PC-3 (cell line): ENCODE measurements at regions not wholly inside any gene's neighbourhood (a gene's known extent, or its start where the extent isn't known, plus 50 kb on each side); places are given as distances from the start of the nearest gene placed in this dataset.

ENCODE experiments used
- ATAC-seq: fragments of 200-7000 bp; cut with Tn5 transposase; 2 replicates; pipeline ENCODE4 v1.9.1; 2020; ENCODE audit warnings: mild to moderate bottlenecking, moderate library complexity
- BruUV-seq: library from RNA; stranded (reverse); fragments of 400-500 nt; replicated peaks from 2 replicates; lab custom pipeline; 2021; lab: Mats Ljungman, UMichigan
- CTCF ChIA-PET: fragments of 300-600 bp; sonication (Branson Sonifier 250); formaldehyde crosslinking; loops from one replicate; lab custom pipeline; 2022; ENCODE audit warnings: antibody characterized with exemption; lab: Charles Lee
- POLR2A ChIA-PET: fragments of 300-600 bp; sonication (Branson Sonifier 250); formaldehyde crosslinking; loops from one replicate; lab custom pipeline; 2022; ENCODE audit warnings: antibody characterized with exemption; ENCODE audit not compliant: unreplicated experiment; lab: Charles Lee
- DNase-seq: peaks from one replicate; pipeline ENCODE4 v3.0.0-alpha.2; 2015
- H2AFZ ChIP-seq: fragments of 300-600 bp; sonication (generic); 2 replicates; pipeline ENCODE4 v1.6.0; 2016; ENCODE audit warnings: antibody characterized with exemption, low read length
- H3F3A ChIP-seq: fragments of 300-600 bp; sonication (generic); one replicate; pipeline ENCODE4 v1.6.0; 2017; ENCODE audit warnings: antibody characterized with exemption, low read length, control low read depth, mild to moderate bottlenecking; ENCODE audit not compliant: unreplicated experiment
- H3K27ac ChIP-seq: fragments of 300-600 bp; sonication (generic); 2 replicates; pipeline ENCODE4 v1.5.1; 2016; ENCODE audit warnings: mild to moderate bottlenecking, low read length
- H3K27me3 ChIP-seq: fragments of 300-600 bp; sonication (generic); 2 replicates; pipeline ENCODE4 v1.6.1; 2016; ENCODE audit warnings: low read length, mixed read lengths
- H3K36me3 ChIP-seq: fragments of 300-600 bp; sonication (generic); 2 replicates; pipeline ENCODE4 v1.6.1; 2016; ENCODE audit warnings: low read depth, mixed run types, low read length, mixed read lengths
- H3K4me1 ChIP-seq: fragments of 300-600 bp; sonication (generic); 2 replicates; pipeline ENCODE4 v1.5.1; 2016; ENCODE audit warnings: low read length; ENCODE audit not compliant: insufficient read depth
- H3K4me2 ChIP-seq: fragments of 300-600 bp; sonication (generic); 2 replicates; pipeline ENCODE4 v1.6.0; 2016; ENCODE audit warnings: low read length
- H3K4me3 ChIP-seq: fragments of 300-600 bp; sonication (generic); 2 replicates; pipeline ENCODE4 v1.5.1; 2016; ENCODE audit warnings: mild to moderate bottlenecking, low read length, mixed read lengths
- H3K79me2 ChIP-seq: fragments of 300-600 bp; sonication (generic); 2 replicates; pipeline ENCODE4 v1.6.1; 2017; ENCODE audit warnings: low read length, mixed read lengths
- H3K9ac ChIP-seq: fragments of 300-600 bp; sonication (generic); 2 replicates; pipeline ENCODE4 v1.6.0; 2016; ENCODE audit warnings: mild to moderate bottlenecking, low read length
- H3K9me2 ChIP-seq: fragments of 300-600 bp; sonication (generic); replicated peaks from 2 replicates; pipeline ENCODE4 v1.6.1; 2016; ENCODE audit warnings: mixed run types, low read length, mixed read lengths
- H3K9me3 ChIP-seq: fragments of 300-600 bp; sonication (generic); 2 replicates; pipeline ENCODE4 v1.6.1; 2016; ENCODE audit warnings: low read length, mixed read lengths
- H4K20me1 ChIP-seq: fragments of 300-600 bp; sonication (generic); 2 replicates; pipeline ENCODE4 v1.6.1; 2016; ENCODE audit warnings: low read length, mixed read lengths
- EZH2 ChIP-seq: fragments of 300-600 bp; sonication (generic); IDR thresholded peaks from one replicate; pipeline ENCODE4 v1.6.1; 2017; ENCODE audit warnings: antibody characterized with exemption, mild to moderate bottlenecking, low read length; ENCODE audit not compliant: unreplicated experiment
- EZH2phosphoT487 ChIP-seq: fragments of 300-600 bp; sonication (generic); IDR thresholded peaks from 2 replicates; pipeline ENCODE4 v1.6.1; 2018; ENCODE audit warnings: mild to moderate bottlenecking, antibody characterized with exemption, low read length, borderline replicate concordance
- intact Hi-C: fragments of 100-400 bp; cut with micrococcal nuclease; formaldehyde crosslinking; loops from 2 replicates; pipeline ENCODE4 v1.9.0; 2023
- TF ChIP-seq, protein P1 (sequence below): fragments of 300-600 bp; sonication (generic); conservative IDR thresholded peaks from 2 replicates; pipeline ENCODE4 v1.5.1; 2017; ENCODE audit warnings: antibody characterized with exemption, low read depth, mild to moderate bottlenecking, low read length

GRCh38 chr5:93179466-93179865 is 401.6 kb downstream of the NR2F1-AS1 start:
- H3K4me3 ChIP-seq, result no peak overlapping the region
- TF ChIP-seq EZH2 (no peak), EZH2phosphoT487 (no peak)
- TF ChIP-seq, protein P1, sequence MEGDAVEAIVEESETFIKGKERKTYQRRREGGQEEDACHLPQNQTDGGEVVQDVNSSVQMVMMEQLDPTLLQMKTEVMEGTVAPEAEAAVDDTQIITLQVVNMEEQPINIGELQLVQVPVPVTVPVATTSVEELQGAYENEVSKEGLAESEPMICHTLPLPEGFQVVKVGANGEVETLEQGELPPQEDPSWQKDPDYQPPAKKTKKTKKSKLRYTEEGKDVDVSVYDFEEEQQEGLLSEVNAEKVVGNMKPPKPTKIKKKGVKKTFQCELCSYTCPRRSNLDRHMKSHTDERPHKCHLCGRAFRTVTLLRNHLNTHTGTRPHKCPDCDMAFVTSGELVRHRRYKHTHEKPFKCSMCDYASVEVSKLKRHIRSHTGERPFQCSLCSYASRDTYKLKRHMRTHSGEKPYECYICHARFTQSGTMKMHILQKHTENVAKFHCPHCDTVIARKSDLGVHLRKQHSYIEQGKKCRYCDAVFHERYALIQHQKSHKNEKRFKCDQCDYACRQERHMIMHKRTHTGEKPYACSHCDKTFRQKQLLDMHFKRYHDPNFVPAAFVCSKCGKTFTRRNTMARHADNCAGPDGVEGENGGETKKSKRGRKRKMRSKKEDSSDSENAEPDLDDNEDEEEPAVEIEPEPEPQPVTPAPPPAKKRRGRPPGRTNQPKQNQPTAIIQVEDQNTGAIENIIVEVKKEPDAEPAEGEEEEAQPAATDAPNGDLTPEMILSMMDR, result no peak
- no peaks in the 10 kb centered on the region for H3K27me3 ChIP-seq
- BruUV-seq, result no TSS peak
- H3K9me3 ChIP-seq, result no peaks in the 10 kb centered on the region
- no peaks in the 10 kb centered on the region for H4K20me1 ChIP-seq
- intact Hi-C loops, result no loop called here
- no peaks in the 10 kb centered on the region for H3K79me2 ChIP-seq
- H3K4me1 ChIP-seq, result no peaks in the 10 kb centered on the region
- CTCF ChIA-PET, result no interaction called here
- ATAC-seq (no peak), DNase-seq (no peak)
- no peak overlapping the region for H3K4me2 ChIP-seq
- H3K27ac ChIP-seq, result no peak overlapping the region
- POLR2A ChIA-PET, result no interaction called here
- no peaks in the 10 kb centered on the region for H3K36me3 ChIP-seq
- H3K9me2 ChIP-seq, result no peaks in the 10 kb centered on the region
- no peaks in the 10 kb centered on the region for H3F3A ChIP-seq
- H2AFZ ChIP-seq, result no peak overlapping the region
- H3K9ac ChIP-seq, result no peak overlapping the region

- H3F3A ChIP-seq, result no peaks in the 10 kb centered on the region
- no peaks in the 10 kb centered on the region for H3K36me3 ChIP-seq
- H4K20me1 ChIP-seq, result no peaks in the 10 kb centered on the region
- H3K4me2 ChIP-seq, result no peak overlapping the region
- H3K9me2 ChIP-seq, result no peaks in the 10 kb centered on the region
- H3K4me1 ChIP-seq, result no peaks in the 10 kb centered on the region
- BruUV-seq, result no TSS peak
- H3K79me2 ChIP-seq, result no peaks in the 10 kb centered on the region
- no peaks in the 10 kb centered on the region for H3K9me3 ChIP-seq
- H3K27ac ChIP-seq, result no peak overlapping the region
- ATAC-seq (peak; percentile 56), DNase-seq (no peak)
- intact Hi-C loops, result no loop called here
- H3K9ac ChIP-seq, result no peak overlapping the region
- TF ChIP-seq EZH2phosphoT487 (no peak), EZH2 (no peak)
- TF ChIP-seq, protein P1, result no peak
- ChIA-PET POLR2A (no interaction called here), CTCF (no interaction called here)
- no peak overlapping the region for H3K4me3 ChIP-seq
- H3K27me3 ChIP-seq, result no peaks in the 10 kb centered on the region
- H2AFZ ChIP-seq, result no peak overlapping the region
Measured at GRCh38 chr5:93174930-93175329, 406.1 kb downstream of the NR2F1-AS1 start.

DNA sequence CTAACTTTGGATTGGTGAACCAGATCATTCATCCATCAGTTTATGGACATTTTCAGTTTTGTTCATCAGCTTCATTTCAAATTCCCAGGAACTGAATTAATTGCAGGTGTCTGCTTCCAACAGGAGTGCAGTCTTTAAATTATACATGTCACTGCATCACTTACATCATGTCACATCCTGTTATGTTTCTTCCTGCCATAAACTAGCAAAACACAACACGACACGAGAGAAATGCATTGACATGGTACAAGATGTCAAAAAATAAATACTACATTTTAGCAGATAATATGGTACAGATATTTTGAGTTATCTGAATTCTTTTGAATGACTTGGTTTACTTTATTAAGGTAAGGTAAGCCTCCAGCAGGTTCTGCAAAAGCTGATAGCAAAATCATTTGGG is 415.5 kb downstream of the NR2F1-AS1 start:
- no peaks in the 10 kb centered on the region for H3K36me3 ChIP-seq
- H3K27me3 ChIP-seq, result no peaks in the 10 kb centered on the region
- H4K20me1 ChIP-seq, result no peaks in the 10 kb centered on the region
- no peaks in the 10 kb centered on the region for H3K9me2 ChIP-seq
- H3K4me2 ChIP-seq, result no peak overlapping the region
- H3K27ac ChIP-seq, result no peak overlapping the region
- ChIA-PET POLR2A (no interaction called here), CTCF (no interaction called here)
- H2AFZ ChIP-seq, result no peak overlapping the region
- no peaks in the 10 kb centered on the region for H3K79me2 ChIP-seq
- DNase-seq, result no peak
- no peaks in the 10 kb centered on the region for H3K9me3 ChIP-seq
- peaks cover 25% of the 10 kb centered on the region for H3F3A ChIP-seq
- peaks cover 50% of the 10 kb centered on the region for H3K4me1 ChIP-seq
- H3K9ac ChIP-seq, result no peak overlapping the region
- ATAC-seq, result no peak
- intact Hi-C loops, result no loop called here
- no peak overlapping the region for H3K4me3 ChIP-seq
- BruUV-seq, result no TSS peak
- TF ChIP-seq EZH2, result no peak
- TF ChIP-seq, protein P1, result no peak
- no peak for TF ChIP-seq EZH2phosphoT487
